SU-DHL-6 (cell line): ENCODE measurements at regions not wholly inside any gene's neighbourhood (a gene's known extent, or its start where the extent isn't known, plus 50 kb on each side); places are given as distances from the start of the nearest gene placed in this dataset.

Experiments
- EZH2phosphoT487 ChIP-seq: fragments of 200-600 bp; sonication (generic), shearing (Covaris generic); conservative IDR thresholded peaks from 2 replicates; pipeline ENCODE4 v1.6.1; 2018; ENCODE audit warnings: mild to moderate bottlenecking, antibody characterized with exemption, low read length, moderate library complexity, mixed read lengths
- TF ChIP-seq, protein P1 (sequence below): fragments of 200-600 bp; sonication (generic); IDR thresholded peaks from one replicate; pipeline ENCODE4 v1.5.1; 2017; ENCODE audit warnings: antibody characterized with exemption, mild to moderate bottlenecking, low read length, moderate library complexity; ENCODE audit not compliant: insufficient read depth, poor library complexity, severe bottlenecking

DNA sequence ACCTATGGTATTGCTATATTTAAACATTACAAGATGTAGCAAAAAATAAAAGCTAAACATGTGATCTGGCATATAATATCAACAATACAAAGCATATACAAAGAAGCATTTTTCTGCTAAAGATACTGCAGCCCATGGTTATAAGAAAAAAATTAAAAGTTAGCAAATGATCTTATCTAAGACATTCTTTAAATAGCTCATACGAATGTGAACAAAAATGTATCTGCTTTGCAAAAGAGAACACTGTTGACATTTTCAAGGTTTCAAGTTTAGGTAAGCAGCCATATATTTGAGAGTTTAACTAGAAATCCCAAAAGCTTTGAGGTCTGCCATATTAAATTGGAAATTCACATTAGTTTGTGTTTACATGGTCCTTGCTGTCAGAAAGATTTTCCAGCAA, 301.0 kb upstream of the SLC39A10 start:
- TF ChIP-seq, protein P1, sequence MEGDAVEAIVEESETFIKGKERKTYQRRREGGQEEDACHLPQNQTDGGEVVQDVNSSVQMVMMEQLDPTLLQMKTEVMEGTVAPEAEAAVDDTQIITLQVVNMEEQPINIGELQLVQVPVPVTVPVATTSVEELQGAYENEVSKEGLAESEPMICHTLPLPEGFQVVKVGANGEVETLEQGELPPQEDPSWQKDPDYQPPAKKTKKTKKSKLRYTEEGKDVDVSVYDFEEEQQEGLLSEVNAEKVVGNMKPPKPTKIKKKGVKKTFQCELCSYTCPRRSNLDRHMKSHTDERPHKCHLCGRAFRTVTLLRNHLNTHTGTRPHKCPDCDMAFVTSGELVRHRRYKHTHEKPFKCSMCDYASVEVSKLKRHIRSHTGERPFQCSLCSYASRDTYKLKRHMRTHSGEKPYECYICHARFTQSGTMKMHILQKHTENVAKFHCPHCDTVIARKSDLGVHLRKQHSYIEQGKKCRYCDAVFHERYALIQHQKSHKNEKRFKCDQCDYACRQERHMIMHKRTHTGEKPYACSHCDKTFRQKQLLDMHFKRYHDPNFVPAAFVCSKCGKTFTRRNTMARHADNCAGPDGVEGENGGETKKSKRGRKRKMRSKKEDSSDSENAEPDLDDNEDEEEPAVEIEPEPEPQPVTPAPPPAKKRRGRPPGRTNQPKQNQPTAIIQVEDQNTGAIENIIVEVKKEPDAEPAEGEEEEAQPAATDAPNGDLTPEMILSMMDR = no peak
- TF ChIP-seq EZH2phosphoT487 = no peak
